ENCODE measurements at regions not wholly inside any gene's neighbourhood (a gene's known extent, or its start where the extent isn't known, plus 50 kb on each side); places are given as distances from the start of the nearest gene placed in this dataset.

GRCh38 chr3:56999547-56999946 lies 60.9 kb upstream of the SPATA12 start:
- TF ChIP-seq POLR2A (IDR thresholded peaks at IDR 0.05) = no peak
- TF ChIP-seq, protein P1, sequence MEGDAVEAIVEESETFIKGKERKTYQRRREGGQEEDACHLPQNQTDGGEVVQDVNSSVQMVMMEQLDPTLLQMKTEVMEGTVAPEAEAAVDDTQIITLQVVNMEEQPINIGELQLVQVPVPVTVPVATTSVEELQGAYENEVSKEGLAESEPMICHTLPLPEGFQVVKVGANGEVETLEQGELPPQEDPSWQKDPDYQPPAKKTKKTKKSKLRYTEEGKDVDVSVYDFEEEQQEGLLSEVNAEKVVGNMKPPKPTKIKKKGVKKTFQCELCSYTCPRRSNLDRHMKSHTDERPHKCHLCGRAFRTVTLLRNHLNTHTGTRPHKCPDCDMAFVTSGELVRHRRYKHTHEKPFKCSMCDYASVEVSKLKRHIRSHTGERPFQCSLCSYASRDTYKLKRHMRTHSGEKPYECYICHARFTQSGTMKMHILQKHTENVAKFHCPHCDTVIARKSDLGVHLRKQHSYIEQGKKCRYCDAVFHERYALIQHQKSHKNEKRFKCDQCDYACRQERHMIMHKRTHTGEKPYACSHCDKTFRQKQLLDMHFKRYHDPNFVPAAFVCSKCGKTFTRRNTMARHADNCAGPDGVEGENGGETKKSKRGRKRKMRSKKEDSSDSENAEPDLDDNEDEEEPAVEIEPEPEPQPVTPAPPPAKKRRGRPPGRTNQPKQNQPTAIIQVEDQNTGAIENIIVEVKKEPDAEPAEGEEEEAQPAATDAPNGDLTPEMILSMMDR (IDR thresholded peaks at IDR 0.05) = no peak
